GM06990 (cell line): ENCODE measurements at regions not wholly inside any gene's neighbourhood (a gene's known extent, or its start where the extent isn't known, plus 50 kb on each side); places are given as distances from the start of the nearest gene placed in this dataset.
"Not testable (repeated sequence)": the region's sequence is repeated elsewhere in the genome, so short reads cannot be mapped to it uniquely, and the experiment has no call there.

Source experiments
- DNase-seq: peaks from one replicate; pipeline ENCODE4 v3.0.0-alpha.2; 2011; ENCODE audit not compliant: insufficient read length; ENCODE audit errors: extremely low read depth
- H3K27me3 ChIP-seq: replicated peaks from 2 replicates; pipeline ENCODE4 v1.6.0; 2011; ENCODE audit warnings: low read length; ENCODE audit not compliant: control insufficient read depth, insufficient read depth
- H3K36me3 ChIP-seq: 2 replicates; pipeline ENCODE4 v1.5.1; 2011; ENCODE audit warnings: low read length; ENCODE audit not compliant: control insufficient read depth, insufficient read depth
- H3K4me3 ChIP-seq: replicated peaks from 2 replicates; pipeline ENCODE4 v1.5.1; 2011; ENCODE audit warnings: low read depth, mild to moderate bottlenecking, control low read depth, low read length
- TF ChIP-seq, protein P1 (sequence below): IDR thresholded peaks from 2 replicates; pipeline ENCODE4 v1.5.1; 2011; ENCODE audit warnings: low read length, control low read depth, mild to moderate bottlenecking, inconsistent platforms; ENCODE audit not compliant: insufficient read depth, poor library complexity, severe bottlenecking

DNA sequence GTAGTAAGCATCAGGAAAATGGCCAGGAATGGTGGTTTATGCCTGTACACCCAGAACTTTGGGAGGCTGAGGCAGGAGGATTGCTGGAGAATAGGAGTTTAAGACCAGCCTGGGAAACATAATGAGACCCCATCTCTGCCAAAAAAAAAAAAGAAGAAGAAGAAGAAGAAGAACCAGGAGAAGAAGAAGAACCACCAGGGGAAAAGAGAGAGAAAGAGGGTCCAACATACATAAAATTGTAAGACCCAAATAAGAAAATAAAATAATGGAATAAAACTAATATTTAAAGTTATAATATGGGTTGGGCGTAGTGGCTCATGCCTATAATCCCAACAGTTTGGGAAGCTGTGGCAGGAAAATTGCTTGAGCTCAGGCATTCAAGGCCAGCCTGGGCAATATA is 408.4 kb downstream of the ZFHX3 start:
- TF ChIP-seq, protein P1, sequence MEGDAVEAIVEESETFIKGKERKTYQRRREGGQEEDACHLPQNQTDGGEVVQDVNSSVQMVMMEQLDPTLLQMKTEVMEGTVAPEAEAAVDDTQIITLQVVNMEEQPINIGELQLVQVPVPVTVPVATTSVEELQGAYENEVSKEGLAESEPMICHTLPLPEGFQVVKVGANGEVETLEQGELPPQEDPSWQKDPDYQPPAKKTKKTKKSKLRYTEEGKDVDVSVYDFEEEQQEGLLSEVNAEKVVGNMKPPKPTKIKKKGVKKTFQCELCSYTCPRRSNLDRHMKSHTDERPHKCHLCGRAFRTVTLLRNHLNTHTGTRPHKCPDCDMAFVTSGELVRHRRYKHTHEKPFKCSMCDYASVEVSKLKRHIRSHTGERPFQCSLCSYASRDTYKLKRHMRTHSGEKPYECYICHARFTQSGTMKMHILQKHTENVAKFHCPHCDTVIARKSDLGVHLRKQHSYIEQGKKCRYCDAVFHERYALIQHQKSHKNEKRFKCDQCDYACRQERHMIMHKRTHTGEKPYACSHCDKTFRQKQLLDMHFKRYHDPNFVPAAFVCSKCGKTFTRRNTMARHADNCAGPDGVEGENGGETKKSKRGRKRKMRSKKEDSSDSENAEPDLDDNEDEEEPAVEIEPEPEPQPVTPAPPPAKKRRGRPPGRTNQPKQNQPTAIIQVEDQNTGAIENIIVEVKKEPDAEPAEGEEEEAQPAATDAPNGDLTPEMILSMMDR = no peak
- DNase-seq = no peak
- Histone ChIP-seq H3K36me3 (no peaks in the 10 kb centered on the region), H3K4me3 (no peak overlapping the region), H3K27me3 (no peaks in the 10 kb centered on the region)

DNA sequence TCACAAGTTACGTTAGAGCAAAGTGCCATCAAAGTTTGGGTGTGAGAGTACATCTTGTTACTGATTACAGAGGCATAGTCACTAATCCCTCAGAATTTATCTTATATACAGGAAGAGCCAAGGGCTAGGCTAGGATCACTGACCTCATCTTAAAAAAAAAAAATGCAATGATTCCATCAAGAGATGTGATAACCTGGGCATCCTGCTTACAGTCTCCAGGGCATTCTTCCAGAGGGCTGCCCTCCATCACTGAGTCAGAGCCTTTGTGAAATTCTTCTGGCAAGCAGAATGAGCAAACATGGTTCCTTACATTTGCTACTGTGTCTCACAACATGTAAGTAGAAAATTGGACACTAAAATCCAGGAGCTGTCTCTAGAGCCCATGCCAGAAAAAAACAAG is 410.6 kb downstream of the ZFHX3 start:
- Histone ChIP-seq H3K27me3 (no peaks in the 10 kb centered on the region), H3K36me3 (no peaks in the 10 kb centered on the region), H3K4me3 (no peak overlapping the region)
- TF ChIP-seq, protein P1 = no peak
- no peak for DNase-seq

DNA sequence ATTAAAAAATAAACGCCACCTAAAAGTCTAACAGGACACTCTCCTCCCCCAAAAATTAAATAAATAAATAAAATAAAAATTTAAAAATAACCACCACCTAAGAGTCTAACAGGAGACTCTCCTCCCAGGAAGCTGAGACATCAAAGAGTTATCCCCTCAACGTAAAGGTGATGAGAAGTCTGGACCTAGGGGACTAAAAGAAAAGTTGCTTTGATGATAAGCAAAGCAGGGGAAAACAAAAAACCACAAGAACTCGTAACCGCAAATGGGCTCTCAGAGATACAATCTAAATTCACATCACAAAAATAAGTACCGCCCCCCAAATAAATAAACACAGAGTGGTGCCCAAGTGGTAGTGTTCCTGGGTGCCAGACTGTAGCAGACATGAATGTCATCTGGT is 412.2 kb downstream of the ZFHX3 start:
- H3K4me3 ChIP-seq = no peak overlapping the region
- no peaks in the 10 kb centered on the region for H3K27me3 ChIP-seq
- no peaks in the 10 kb centered on the region for H3K36me3 ChIP-seq
- DNase-seq = no peak
- TF ChIP-seq, protein P1 = no peak

DNA sequence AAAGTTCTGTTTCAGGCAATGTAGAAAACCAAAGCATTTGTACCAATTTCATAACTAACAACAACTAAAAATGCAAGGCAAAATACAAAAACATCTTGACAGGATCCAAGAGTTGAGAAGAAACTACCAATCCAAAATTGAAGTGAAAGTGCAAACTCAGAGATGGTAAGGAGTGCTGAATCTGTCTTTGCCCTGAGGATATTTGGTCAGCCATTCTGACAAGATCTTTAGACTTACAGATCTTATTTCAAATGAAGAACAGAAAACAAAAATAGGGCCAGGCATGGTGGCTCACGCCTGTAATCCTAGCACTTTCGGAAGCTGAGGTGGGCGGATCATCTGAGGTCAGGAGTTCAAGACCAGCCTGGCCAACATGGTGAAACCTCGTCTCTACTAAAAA is 412.8 kb downstream of the ZFHX3 start:
- H3K4me3 ChIP-seq = peak overlapping the region; percentile 27
- TF ChIP-seq, protein P1 = no peak
- no peak for DNase-seq
- H3K27me3 ChIP-seq = no peaks in the 10 kb centered on the region
- no peaks in the 10 kb centered on the region for H3K36me3 ChIP-seq

DNA sequence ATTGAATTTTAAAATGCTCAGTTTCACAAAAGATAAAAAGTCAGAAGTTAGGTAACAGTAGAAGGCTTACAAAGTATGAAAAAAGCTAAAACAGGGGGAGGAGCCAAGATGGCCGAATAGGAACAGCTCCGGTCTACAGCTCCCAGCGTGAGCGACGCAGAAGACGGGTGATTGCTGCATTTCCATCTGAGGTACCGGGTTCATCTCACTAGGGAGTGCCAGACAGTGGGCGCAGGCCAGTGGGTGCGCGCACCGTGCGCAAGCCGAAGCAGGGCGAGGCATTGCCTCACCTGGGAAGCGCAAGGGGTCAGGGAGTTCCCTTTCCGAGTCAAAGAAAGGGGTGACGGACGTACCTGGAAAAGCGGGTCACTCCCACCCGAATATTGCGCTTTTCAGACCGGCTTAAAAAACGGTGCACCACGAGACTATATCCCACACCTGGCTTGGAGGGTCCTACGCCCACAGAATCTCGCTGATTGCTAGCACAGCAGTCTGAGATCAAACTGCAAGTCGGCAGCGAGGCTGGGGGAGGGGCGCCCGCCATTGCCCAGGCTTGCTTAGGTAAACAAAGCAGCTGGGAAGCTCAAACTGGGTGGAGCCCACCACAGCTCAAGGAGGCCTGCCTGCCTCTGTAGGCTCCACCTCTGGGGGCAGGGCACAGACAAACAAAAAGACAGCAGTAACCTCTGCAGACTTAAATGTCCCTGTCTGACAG is 420.6 kb downstream of the ZFHX3 start:
- H3K27me3 ChIP-seq, H3K4me3 ChIP-seq, H3K36me3 ChIP-seq, DNase-seq: not testable (repeated sequence)

DNA sequence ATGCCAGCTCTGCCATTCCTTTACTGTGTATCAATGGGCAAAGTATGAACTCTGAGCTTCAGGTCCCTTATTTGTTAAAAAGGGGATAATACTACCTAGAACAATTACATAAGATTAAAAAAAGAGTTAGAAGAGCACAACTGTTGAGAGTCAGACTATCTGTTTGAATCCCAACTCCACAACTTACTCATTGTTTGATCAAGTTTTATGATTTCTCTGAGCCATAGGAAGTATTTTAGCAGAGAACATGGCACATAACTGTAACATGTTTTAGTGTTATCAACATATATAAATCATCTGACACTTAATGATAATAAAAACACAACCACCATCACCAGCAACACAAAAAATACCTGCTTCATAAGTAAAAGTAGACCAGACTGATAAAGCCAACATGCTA is 421.3 kb downstream of the ZFHX3 start:
- Histone ChIP-seq H3K27me3 (no peaks in the 10 kb centered on the region), H3K36me3 (no peaks in the 10 kb centered on the region), H3K4me3 (no peak overlapping the region)
- TF ChIP-seq, protein P1 = no peak
- DNase-seq = no peak
